MM.1S (cell line): ENCODE measurements at regions not wholly inside any gene's neighbourhood (a gene's known extent, or its start where the extent isn't known, plus 50 kb on each side); places are given as distances from the start of the nearest gene placed in this dataset.

Experiments used
- DNase-seq: peaks from one replicate; pipeline ENCODE4 v3.0.0-alpha.2; 2015
- H2AFZ ChIP-seq: fragments of 300-600 bp; sonication (generic); 2 replicates; pipeline ENCODE4 v1.6.0; 2016; ENCODE audit warnings: antibody characterized with exemption, low read length
- H3F3A ChIP-seq: fragments of 300-600 bp; sonication (generic); 2 replicates; pipeline ENCODE4 v1.6.1; 2016; ENCODE audit warnings: mild to moderate bottlenecking, antibody characterized with exemption, low read length, moderate library complexity, mixed read lengths; ENCODE audit not compliant: insufficient read depth
- H3K27ac ChIP-seq: fragments of 300-600 bp; sonication (generic); 2 replicates; pipeline ENCODE4 v1.5.1; 2016; ENCODE audit warnings: mild to moderate bottlenecking, low read length
- H3K27me3 ChIP-seq: fragments of 300-600 bp; sonication (generic); replicated peaks from 2 replicates; pipeline ENCODE4 v1.6.0; 2016; ENCODE audit warnings: low read length; ENCODE audit not compliant: insufficient read depth
- H3K36me3 ChIP-seq: fragments of 300-600 bp; sonication (generic); replicated peaks from 2 replicates; pipeline ENCODE4 v1.6.1; 2016; ENCODE audit warnings: mild to moderate bottlenecking, low read length, mixed read lengths; ENCODE audit not compliant: insufficient read depth
- H3K4me1 ChIP-seq: fragments of 300-600 bp; sonication (generic); 2 replicates; pipeline ENCODE4 v1.6.1; 2016; ENCODE audit warnings: low read length, mixed read lengths
- H3K4me2 ChIP-seq: fragments of 300-600 bp; sonication (generic); 2 replicates; pipeline ENCODE4 v1.6.0; 2016; ENCODE audit warnings: low read depth, low read length
- H3K4me3 ChIP-seq: fragments of 300-600 bp; sonication (generic); 2 replicates; pipeline ENCODE4 v1.5.1; 2016; ENCODE audit warnings: low read length, mixed read lengths
- H3K79me2 ChIP-seq: fragments of 300-600 bp; sonication (generic); 2 replicates; pipeline ENCODE4 v1.6.1; 2016; ENCODE audit warnings: mixed run types, low read length, mixed read lengths
- H3K9ac ChIP-seq: fragments of 300-600 bp; sonication (generic); 2 replicates; pipeline ENCODE4 v1.6.1; 2016; ENCODE audit warnings: low read length, mixed read lengths
- H3K9me2 ChIP-seq: fragments of 300-600 bp; sonication (generic); replicated peaks from 2 replicates; pipeline ENCODE4 v1.6.1; 2016; ENCODE audit warnings: mild to moderate bottlenecking, low read length, mixed read lengths; ENCODE audit not compliant: insufficient read depth
- H3K9me3 ChIP-seq: fragments of 300-600 bp; sonication (generic); replicated peaks from 2 replicates; pipeline ENCODE4 v1.6.1; 2016; ENCODE audit warnings: mild to moderate bottlenecking, low read length, mixed read lengths; ENCODE audit not compliant: insufficient read depth
- H4K20me1 ChIP-seq: fragments of 300-600 bp; sonication (generic); 2 replicates; pipeline ENCODE4 v1.6.1; 2016; ENCODE audit warnings: mild to moderate bottlenecking, low read length, moderate library complexity, mixed read lengths; ENCODE audit not compliant: insufficient read depth
- CTCF ChIP-seq: fragments of 300-600 bp; sonication (generic); IDR thresholded peaks from 2 replicates; pipeline ENCODE4 v1.5.1; 2016; ENCODE audit warnings: antibody characterized with exemption, low read length, mixed read lengths
- EZH2 ChIP-seq: fragments of 300-600 bp; sonication (generic); optimal IDR thresholded peaks from 2 replicates; pipeline ENCODE3; 2017; ENCODE audit warnings: low read depth, mild to moderate bottlenecking, antibody characterized with exemption, low read length, mixed read lengths
- EZH2phosphoT487 ChIP-seq: fragments of 300-600 bp; sonication (generic); IDR thresholded peaks from 2 replicates; pipeline ENCODE4 v1.6.1; 2018; ENCODE audit warnings: antibody characterized with exemption, low read length

GRCh38 chr14:59087711-59088110 is 100.8 kb upstream of the DAAM1 start:
- H3K9me3 ChIP-seq = no peaks in the 10 kb centered on the region
- H3K4me2 ChIP-seq = no peak overlapping the region
- H3K9ac ChIP-seq = no peak overlapping the region
- H3K4me3 ChIP-seq = no peak overlapping the region
- no peaks in the 10 kb centered on the region for H3K4me1 ChIP-seq
- no peak overlapping the region for H3K27ac ChIP-seq
- DNase-seq = no peak
- H3K9me2 ChIP-seq = no peaks in the 10 kb centered on the region
- H2AFZ ChIP-seq = no peak overlapping the region
- no peak for TF ChIP-seq EZH2phosphoT487
- TF ChIP-seq EZH2 = no peak
- TF ChIP-seq CTCF = no peak
- no peaks in the 10 kb centered on the region for H3K79me2 ChIP-seq
- no peaks in the 10 kb centered on the region for H3K36me3 ChIP-seq
- H4K20me1 ChIP-seq = no peaks in the 10 kb centered on the region
- H3F3A ChIP-seq = no peaks in the 10 kb centered on the region
- H3K27me3 ChIP-seq = no peaks in the 10 kb centered on the region

GRCh38 chr14:59090572-59090971 is 97.9 kb upstream of the DAAM1 start:
- no peak overlapping the region for H3K9ac ChIP-seq

GRCh38 chr14:59091404-59091803 is 97.1 kb upstream of the DAAM1 start:
- H4K20me1 ChIP-seq = no peaks in the 10 kb centered on the region
- no peaks in the 10 kb centered on the region for H3K9me2 ChIP-seq
- no peaks in the 10 kb centered on the region for H3K27me3 ChIP-seq
- DNase-seq = no peak
- TF ChIP-seq EZH2phosphoT487 (no peak), EZH2 (no peak), CTCF (no peak)
- H3F3A ChIP-seq = no peaks in the 10 kb centered on the region
- no peak overlapping the region for H3K4me3 ChIP-seq
- no peak overlapping the region for H2AFZ ChIP-seq
- no peak overlapping the region for H3K4me2 ChIP-seq
- no peaks in the 10 kb centered on the region for H3K36me3 ChIP-seq
- H3K4me1 ChIP-seq = no peaks in the 10 kb centered on the region
- no peak overlapping the region for H3K9ac ChIP-seq
- H3K79me2 ChIP-seq = no peaks in the 10 kb centered on the region
- H3K9me3 ChIP-seq = no peaks in the 10 kb centered on the region
- no peak overlapping the region for H3K27ac ChIP-seq

More at GRCh38 chr14:59090572-59090971, 97.9 kb upstream of the DAAM1 start:
- no peak for TF ChIP-seq CTCF
- no peak for TF ChIP-seq EZH2phosphoT487
- no peak for TF ChIP-seq EZH2
- no peaks in the 10 kb centered on the region for H3K36me3 ChIP-seq
- no peak overlapping the region for H3K4me3 ChIP-seq
- no peaks in the 10 kb centered on the region for H4K20me1 ChIP-seq
- H3K9me2 ChIP-seq = no peaks in the 10 kb centered on the region
- no peak overlapping the region for H3K27ac ChIP-seq
- H3K79me2 ChIP-seq = no peaks in the 10 kb centered on the region
- no peaks in the 10 kb centered on the region for H3F3A ChIP-seq
- no peaks in the 10 kb centered on the region for H3K27me3 ChIP-seq
- no peaks in the 10 kb centered on the region for H3K9me3 ChIP-seq
- no peaks in the 10 kb centered on the region for H3K4me1 ChIP-seq
- no peak overlapping the region for H2AFZ ChIP-seq
- H3K4me2 ChIP-seq = no peak overlapping the region
- no peak for DNase-seq
